Esophagus squamous epithelium (tissue), 4 donors: ENCODE measurements at regions not wholly inside any gene's neighbourhood (a gene's known extent, or its start where the extent isn't known, plus 50 kb on each side); places are given as distances from the start of the nearest gene placed in this dataset.

ENCODE experiments used
- POLR2A ChIP-seq, 4 donors: fragments of 450-650 bp; IDR thresholded peaks; one replicate each; pipeline ENCODE4 v1.6.1; 2017; ENCODE audit warnings: antibody characterized with exemption in 4 of 4, mild to moderate bottlenecking in 4 of 4, moderate library complexity in 3 of 4
- TF ChIP-seq, protein P1 (sequence below), 6 experiments: fragments of 450-650 bp in 4 of 6; fragments of 200-600 bp in 2 of 6; sonication (generic) in 2 of 6; IDR thresholded peaks; one replicate each; pipeline ENCODE4 v1.5.1; 2016 to 2019; ENCODE audit warnings: antibody characterized with exemption in 6 of 6, mild to moderate bottlenecking in 4 of 6, moderate library complexity in 4 of 6

DNA sequence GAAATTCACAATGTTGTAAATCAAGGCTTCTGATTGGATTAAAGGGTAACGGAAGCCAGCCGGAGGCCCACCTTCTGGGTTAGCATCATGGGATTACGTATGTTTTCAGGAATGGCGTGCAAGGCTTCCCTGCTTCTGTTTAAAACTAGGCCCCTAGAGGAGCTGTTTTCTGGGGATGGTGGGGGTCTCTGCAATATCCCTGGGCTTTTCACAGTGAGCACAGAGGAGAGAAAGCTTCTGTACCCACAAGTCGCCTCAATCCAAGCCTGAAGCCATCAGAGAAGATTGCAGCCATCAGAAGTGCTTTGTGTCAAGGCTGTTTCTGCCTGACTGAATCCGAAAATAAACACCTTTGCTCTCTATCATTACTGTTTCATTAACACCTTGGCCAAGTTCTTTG, 226.9 kb upstream of the SMIM21 start:
- TF ChIP-seq, protein P1, sequence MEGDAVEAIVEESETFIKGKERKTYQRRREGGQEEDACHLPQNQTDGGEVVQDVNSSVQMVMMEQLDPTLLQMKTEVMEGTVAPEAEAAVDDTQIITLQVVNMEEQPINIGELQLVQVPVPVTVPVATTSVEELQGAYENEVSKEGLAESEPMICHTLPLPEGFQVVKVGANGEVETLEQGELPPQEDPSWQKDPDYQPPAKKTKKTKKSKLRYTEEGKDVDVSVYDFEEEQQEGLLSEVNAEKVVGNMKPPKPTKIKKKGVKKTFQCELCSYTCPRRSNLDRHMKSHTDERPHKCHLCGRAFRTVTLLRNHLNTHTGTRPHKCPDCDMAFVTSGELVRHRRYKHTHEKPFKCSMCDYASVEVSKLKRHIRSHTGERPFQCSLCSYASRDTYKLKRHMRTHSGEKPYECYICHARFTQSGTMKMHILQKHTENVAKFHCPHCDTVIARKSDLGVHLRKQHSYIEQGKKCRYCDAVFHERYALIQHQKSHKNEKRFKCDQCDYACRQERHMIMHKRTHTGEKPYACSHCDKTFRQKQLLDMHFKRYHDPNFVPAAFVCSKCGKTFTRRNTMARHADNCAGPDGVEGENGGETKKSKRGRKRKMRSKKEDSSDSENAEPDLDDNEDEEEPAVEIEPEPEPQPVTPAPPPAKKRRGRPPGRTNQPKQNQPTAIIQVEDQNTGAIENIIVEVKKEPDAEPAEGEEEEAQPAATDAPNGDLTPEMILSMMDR (IDR thresholded peaks at IDR 0.05) = no peak
- no peak for TF ChIP-seq POLR2A (IDR thresholded peaks at IDR 0.05)
